Heart left ventricle (tissue), 16 donors: ENCODE measurements at regions not wholly inside any gene's neighbourhood (a gene's known extent, or its start where the extent isn't known, plus 50 kb on each side); places are given as distances from the start of the nearest gene placed in this dataset.
"Not testable (repeated sequence)": the region's sequence is repeated elsewhere in the genome, so short reads cannot be mapped to it uniquely, and the experiment has no call there.

Source experiments
- ATAC-seq, 4 donors: fragments of 200-7000 bp; cut with Tn5 transposase; one replicate each; pipeline ENCODE4 v1.9.1; 2020 to 2022; ENCODE audit warnings: moderate library complexity in 4 of 4, mild to moderate bottlenecking in 3 of 4, moderate number of reproducible peaks in 1 of 4
- DNase-seq, 5 donors: peaks; one replicate each; pipeline ENCODE4 v3.0.0-alpha.2; 2020
- H3K27ac ChIP-seq, 12 donors: fragments of 200-600 bp; sonication (generic) in 4 of 12; one replicate each; pipeline versions ENCODE4 v1.5.0 to v1.8.0; 2016 to 2022; ENCODE audit warnings: mild to moderate bottlenecking in 2 of 12
- H3K27me3 ChIP-seq, 9 donors: fragments of 200-600 bp; sonication (generic) in 2 of 9; one replicate each; pipeline versions ENCODE4 v1.5.1 to v1.8.0; 2016 to 2022; ENCODE audit warnings: mild to moderate bottlenecking in 3 of 9
- H3K36me3 ChIP-seq, 9 donors: fragments of 200-600 bp; sonication (generic) in 2 of 9; one replicate each; pipeline versions ENCODE4 v1.5.0 to v1.8.0; 2018 to 2022; ENCODE audit warnings: mild to moderate bottlenecking in 2 of 9
- H3K4me1 ChIP-seq, 12 donors: fragments of 200-600 bp; sonication (generic) in 4 of 12; one replicate each; pipeline versions ENCODE4 v1.5.0 to v1.8.0; 2016 to 2022; ENCODE audit warnings: mild to moderate bottlenecking in 3 of 12
- H3K4me3 ChIP-seq, 12 donors: fragments of 200-600 bp; sonication (generic) in 4 of 12; one replicate each; pipeline versions ENCODE4 v1.5.0 to v1.8.0; 2017 to 2022; ENCODE audit warnings: mild to moderate bottlenecking in 9 of 12, moderate library complexity in 4 of 12
- H3K9me3 ChIP-seq, 12 donors: fragments of 200-600 bp; sonication (generic) in 4 of 12; one replicate each; pipeline versions ENCODE4 v1.5.0 to v1.8.0; 2016 to 2022; ENCODE audit warnings: mild to moderate bottlenecking in 1 of 12
- POLR2A ChIP-seq, 2 donors: fragments of 450-650 bp; IDR thresholded peaks; one replicate each; pipeline ENCODE4 v1.6.1; 2017; ENCODE audit warnings: antibody characterized with exemption in 2 of 2, mild to moderate bottlenecking in 2 of 2, moderate library complexity in 2 of 2
- WGBS, 4 donors: extraction: QIAGEN DNeasy Blood & Tissue Kit in 2 of 4; methylation state at CpG; one replicate each; pipeline versions ENCODE4 v1.1.5 to v1.1.7; 2013 to 2018; 5-methylcytosine and 5-hydroxymethylcytosine counted together
- intact Hi-C, 10 donors: fragments of 100-400 bp; cut with DNase I; formaldehyde crosslinking; loops; one replicate each; pipeline versions ENCODE4 v1.11.1 to v1.14.2; 2022
- TF ChIP-seq, protein P1 (sequence below), 12 donors: fragments of 200-600 bp; sonication (generic) in 4 of 12; IDR thresholded peaks; one replicate each; pipeline versions ENCODE4 v1.5.0 to v1.8.0; 2018 to 2022; ENCODE audit warnings: antibody characterized with exemption in 12 of 12, mild to moderate bottlenecking in 5 of 12
- donor health status: ischemic (EF 13 %, LVEDD 7.1; RV severe dilation, severe dysfunction).
- donor health status: healthy with polysubstance abuse.
- donor health status: DM: no; HTN: yes; CAD: no.
- donor health status: DM: no; HTN: no; CAD: no.
- donor health status: ischemic (EF 25% LVEDD 6.9; RV normal size, moderate dysfunction).
- donor health status: ischemic (EF 25% LVEDD 5.7; RV mildly dilated, moderate dysfunction).
- donor health status: healthy.
- donor health status: DM: yes; HTN: yes; CAD: no.
- donor health status: ischemic (EF 35%, LVEDD 5.7; RV mildly dilated, moderate dysfunction).
- donor health status: nonischemic (EF 11% LVEDD 7.7; RV severe dilation, severe dysfunction).
- donor health status: DM: yes; HTN: yes; CAD: no.
- donor health status: PGD.
- donor health status: ischemic (EF 29% LVEDD 5.4; RV normal size, mild dysfunction).
- donor health status: nonischemic (EF 23%, LVEDD 6.1; RV moderate dilation, normal function).

DNA sequence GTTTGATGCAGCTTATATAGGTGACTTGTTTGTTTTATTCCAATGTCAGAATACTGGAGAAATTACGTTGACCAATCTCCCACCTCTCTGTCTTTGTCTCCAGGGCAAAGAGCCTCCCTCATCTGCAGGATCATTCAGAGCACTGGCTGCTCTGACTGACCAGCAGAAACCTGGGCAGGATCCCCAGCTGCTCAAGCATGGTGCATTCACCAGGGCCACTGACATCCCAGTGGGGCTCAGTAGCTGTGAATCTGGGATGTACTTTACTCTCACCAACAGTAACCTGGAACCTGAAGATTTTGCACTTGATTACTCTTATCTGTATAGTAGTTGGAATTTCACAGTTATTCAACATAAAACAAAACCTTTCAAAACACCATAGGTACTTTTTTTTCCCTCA is 235.9 kb downstream of the ANKRD36 start:
- Histone ChIP-seq H3K9me3 (no peaks in the 10 kb centered on the region), H3K27me3 (peaks cover 0 to 15% (median 0%) of the 10 kb centered on the region in 9 donors), H3K27ac (no peak overlapping the region), H3K4me1 (no peaks in the 10 kb centered on the region), H3K4me3 (no peak overlapping the region), H3K36me3 (no peaks in the 10 kb centered on the region)
- 53 to 76% (median 66%) methylated on average over 1 of the region's 1 CpG for WGBS, 4 donors
- DNase-seq (no peak), ATAC-seq (no peak)
- no peak for TF ChIP-seq POLR2A (IDR thresholded peaks at IDR 0.05)
- TF ChIP-seq, protein P1, sequence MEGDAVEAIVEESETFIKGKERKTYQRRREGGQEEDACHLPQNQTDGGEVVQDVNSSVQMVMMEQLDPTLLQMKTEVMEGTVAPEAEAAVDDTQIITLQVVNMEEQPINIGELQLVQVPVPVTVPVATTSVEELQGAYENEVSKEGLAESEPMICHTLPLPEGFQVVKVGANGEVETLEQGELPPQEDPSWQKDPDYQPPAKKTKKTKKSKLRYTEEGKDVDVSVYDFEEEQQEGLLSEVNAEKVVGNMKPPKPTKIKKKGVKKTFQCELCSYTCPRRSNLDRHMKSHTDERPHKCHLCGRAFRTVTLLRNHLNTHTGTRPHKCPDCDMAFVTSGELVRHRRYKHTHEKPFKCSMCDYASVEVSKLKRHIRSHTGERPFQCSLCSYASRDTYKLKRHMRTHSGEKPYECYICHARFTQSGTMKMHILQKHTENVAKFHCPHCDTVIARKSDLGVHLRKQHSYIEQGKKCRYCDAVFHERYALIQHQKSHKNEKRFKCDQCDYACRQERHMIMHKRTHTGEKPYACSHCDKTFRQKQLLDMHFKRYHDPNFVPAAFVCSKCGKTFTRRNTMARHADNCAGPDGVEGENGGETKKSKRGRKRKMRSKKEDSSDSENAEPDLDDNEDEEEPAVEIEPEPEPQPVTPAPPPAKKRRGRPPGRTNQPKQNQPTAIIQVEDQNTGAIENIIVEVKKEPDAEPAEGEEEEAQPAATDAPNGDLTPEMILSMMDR (IDR thresholded peaks at IDR 0.05) = no peak
- intact Hi-C loops = no loop called here

- Histone ChIP-seq H3K36me3 (no peaks in the 10 kb centered on the region), H3K27ac (no peak overlapping the region), H3K9me3 (no peaks in the 10 kb centered on the region), H3K27me3 (peaks cover 0 to 13% (median 0%) of the 10 kb centered on the region in 9 donors), H3K4me1 (no peaks in the 10 kb centered on the region), H3K4me3 (no peak overlapping the region)
- ATAC-seq (no peak), DNase-seq (no peak)
- TF ChIP-seq, protein P1 (IDR thresholded peaks at IDR 0.05) = no peak
- no peak for TF ChIP-seq POLR2A (IDR thresholded peaks at IDR 0.05)
- intact Hi-C loops = no loop called here
- 34 to 56% (median 45%) methylated on average over 3 of the region's 3 CpGs for WGBS, 4 donors
Measured at GRCh38 chr2:97348265-97348664, 235.3 kb downstream of the ANKRD36 start.

DNA sequence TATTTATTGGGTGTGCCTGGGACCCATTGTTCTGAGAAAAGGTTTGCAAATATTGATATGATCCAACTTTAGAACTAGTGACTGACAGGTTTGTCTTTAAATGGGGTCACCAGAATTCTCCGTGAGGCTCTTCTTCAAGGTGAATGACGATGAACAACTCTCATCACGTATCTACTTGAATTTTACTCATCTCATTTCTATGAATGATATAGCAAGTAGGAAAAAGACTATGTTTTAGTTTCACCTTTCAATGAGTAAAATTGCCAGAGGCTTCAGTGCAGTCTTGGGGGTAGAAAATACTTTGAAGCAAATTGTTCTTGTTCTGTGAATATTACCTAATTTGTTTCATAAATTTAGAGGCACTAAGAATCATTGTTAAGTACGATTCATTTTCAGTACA is 232.0 kb downstream of the ANKRD36 start:
- H3K27ac ChIP-seq, H3K9me3 ChIP-seq, H3K4me1 ChIP-seq, DNase-seq, ATAC-seq, H3K36me3 ChIP-seq, H3K27me3 ChIP-seq, H3K4me3 ChIP-seq, intact Hi-C loops: not testable (repeated sequence)
- WGBS, 4 donors = no CpG with 5 or more reads among the region's 4 CpGs

- no CpG with 5 or more reads among the region's 7 CpGs for WGBS, 4 donors
- DNase-seq, H3K9me3 ChIP-seq, H3K27me3 ChIP-seq, ATAC-seq, H3K4me3 ChIP-seq, H3K27ac ChIP-seq, H3K4me1 ChIP-seq, intact Hi-C loops, H3K36me3 ChIP-seq: not testable (repeated sequence)
Measured at GRCh38 chr2:97333674-97334073, 220.7 kb downstream of the ANKRD36 start.

GRCh38 chr2:97332184-97332583 is 219.2 kb downstream of the ANKRD36 start:
- H3K36me3 ChIP-seq, H3K9me3 ChIP-seq, ATAC-seq, H3K4me1 ChIP-seq, DNase-seq, H3K4me3 ChIP-seq, H3K27me3 ChIP-seq, intact Hi-C loops, H3K27ac ChIP-seq: not testable (repeated sequence)
- WGBS, 4 donors = no CpG with 5 or more reads among the region's 4 CpGs

DNA sequence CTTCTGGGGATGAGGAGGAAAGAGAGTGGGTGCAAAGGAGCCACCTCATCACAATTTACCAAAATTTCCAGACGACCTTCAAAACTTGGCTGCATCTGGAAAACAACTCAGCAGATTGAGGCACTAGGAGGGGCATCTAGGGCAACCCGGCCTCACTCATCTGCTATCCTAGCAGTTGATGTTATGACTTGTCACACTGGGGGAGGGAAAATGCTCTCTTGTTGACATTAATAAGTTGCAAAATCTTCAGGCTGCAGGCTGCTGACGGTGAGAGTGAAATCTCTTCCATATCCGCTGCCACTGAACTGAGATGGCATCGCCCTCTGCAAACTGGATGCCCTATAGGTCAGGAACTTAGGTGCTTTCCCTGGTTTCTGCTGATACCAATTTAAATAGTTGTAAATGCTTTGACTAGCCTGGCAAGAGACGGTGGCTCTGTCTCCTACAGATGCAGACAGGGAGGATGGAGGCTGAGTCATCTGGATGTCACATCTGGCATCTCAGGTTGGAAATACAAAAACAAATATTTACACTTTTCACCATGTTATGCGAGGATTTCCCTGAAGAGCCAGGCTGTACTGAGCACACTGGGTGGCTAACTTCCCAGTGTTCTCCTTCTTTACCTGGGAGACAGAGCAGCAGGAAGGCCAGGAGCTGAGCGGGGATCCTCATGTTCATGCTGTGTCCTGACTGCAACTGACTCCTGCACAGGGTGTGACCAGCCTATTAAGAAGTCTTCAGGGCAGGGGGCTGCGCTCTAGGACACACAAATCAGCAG is 209.2 kb downstream of the ANKRD36 start:
- H3K27ac ChIP-seq, H3K4me1 ChIP-seq, H3K4me3 ChIP-seq, intact Hi-C loops, DNase-seq, H3K36me3 ChIP-seq, ATAC-seq, H3K27me3 ChIP-seq, H3K9me3 ChIP-seq: not testable (repeated sequence)
- WGBS, 4 donors = no CpG with 5 or more reads among the region's 9 CpGs

DNA sequence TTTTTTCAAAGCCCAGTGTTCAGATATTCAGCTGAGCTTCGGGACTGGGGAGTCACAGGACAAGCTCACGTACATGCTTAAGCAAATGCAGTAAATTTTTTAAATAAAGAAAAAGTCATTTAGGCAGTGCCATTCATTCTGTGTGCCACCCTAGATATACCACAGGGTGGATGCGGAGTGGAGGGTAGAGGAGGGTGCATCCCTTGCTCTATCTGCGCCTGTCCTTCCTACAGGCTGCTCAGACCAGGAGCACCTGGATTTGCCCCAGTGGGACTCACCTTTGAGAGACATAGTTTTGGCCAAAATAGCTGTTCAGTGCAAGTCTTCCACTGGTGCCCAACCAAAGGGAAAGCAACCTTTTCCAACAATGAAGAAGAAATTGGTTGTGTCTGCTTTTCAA is 202.4 kb downstream of the ANKRD36 start:
- H3K27ac ChIP-seq, H3K27me3 ChIP-seq, intact Hi-C loops, ATAC-seq, H3K4me1 ChIP-seq, H3K4me3 ChIP-seq, H3K9me3 ChIP-seq, H3K36me3 ChIP-seq: not testable (repeated sequence)
- peak in 1 of 5 donors; percentile 1 for DNase-seq
- WGBS, 4 donors = 86 to 94% (median 91%) methylated on average over 2 of the region's 4 CpGs

DNA sequence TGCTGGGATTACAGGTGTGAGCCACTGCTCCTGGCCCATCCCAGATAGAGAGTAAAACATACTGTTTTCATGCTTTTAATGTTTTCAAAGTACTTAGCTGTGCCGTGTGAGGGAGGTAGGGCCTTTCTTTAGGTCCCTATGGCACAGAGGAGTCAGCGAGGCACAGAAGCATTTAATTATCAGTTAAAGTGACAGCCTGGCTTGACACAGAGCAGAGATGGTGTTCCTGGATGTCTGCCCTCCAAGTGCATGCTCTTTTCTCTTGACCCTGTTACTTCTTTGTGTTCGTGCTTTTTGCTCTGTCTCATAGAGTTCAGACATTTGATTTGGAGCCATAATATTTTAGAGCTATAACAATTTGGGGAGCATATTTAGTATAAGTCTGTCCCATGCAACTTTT is 199.5 kb downstream of the ANKRD36 start:
- H3K36me3 ChIP-seq, intact Hi-C loops, H3K4me3 ChIP-seq, H3K27me3 ChIP-seq, H3K9me3 ChIP-seq, DNase-seq, H3K27ac ChIP-seq, H3K4me1 ChIP-seq: not testable (repeated sequence)
- WGBS, 4 donors = 13% methylated on average over 2 of the region's 3 CpGs; no CpG with 5 or more reads in 3 of the 4 donors
- ATAC-seq = peak in 3 of 4 donors; percentile 72 to 88 (median 81)

GRCh38 chr2:97305426-97305825 is 192.5 kb downstream of the ANKRD36 start:
- H3K4me3 ChIP-seq, H3K27me3 ChIP-seq, H3K9me3 ChIP-seq, intact Hi-C loops, H3K4me1 ChIP-seq, DNase-seq, H3K36me3 ChIP-seq, H3K27ac ChIP-seq: not testable (repeated sequence)
- no CpG with 5 or more reads among the region's 5 CpGs for WGBS, 4 donors
- peak in 1 of 4 donors; percentile 15 for ATAC-seq
